Upper lobe of left lung (tissue), 4 donors: ENCODE measurements at regions not wholly inside any gene's neighbourhood (a gene's known extent, or its start where the extent isn't known, plus 50 kb on each side); places are given as distances from the start of the nearest gene placed in this dataset.

Experiments
- CTCF ChIP-seq, 6 experiments: fragments of 450-650 bp in 4 of 6; fragments of 200-600 bp in 2 of 6; sonication (generic) in 2 of 6; IDR thresholded peaks; one replicate each; pipeline ENCODE4 v1.5.1; 2016 to 2019; ENCODE audit warnings: antibody characterized with exemption in 6 of 6
- POLR2A ChIP-seq, 4 donors: fragments of 450-650 bp; IDR thresholded peaks; one replicate each; pipeline ENCODE4 v1.5.1; 2016 to 2017; ENCODE audit warnings: antibody characterized with exemption in 4 of 4, mild to moderate bottlenecking in 2 of 4

GRCh38 chr6:25144919-25145318 is 134.3 kb upstream of the CARMIL1 start:
- TF ChIP-seq POLR2A (IDR thresholded peaks at IDR 0.05): no peak
- no peak for TF ChIP-seq CTCF (IDR thresholded peaks at IDR 0.05)
